ENCODE measurements at regions not wholly inside any gene's neighbourhood (a gene's known extent, or its start where the extent isn't known, plus 50 kb on each side); places are given as distances from the start of the nearest gene placed in this dataset.
A peak's percentile ranks its signal among the peaks of the same experiment; 100 is the strongest.

- no peak for DNase-seq (ENCODE audit: low spot score)
- FAIRE-seq = no peak
Observed at GRCh38 chr1:90781534-90781933, 64.4 kb upstream of the BARHL2 start.

GRCh38 chr1:90780981-90781380 is 63.9 kb upstream of the BARHL2 start:
- no peak for FAIRE-seq
- no peak for DNase-seq (ENCODE audit: low spot score)

- FAIRE-seq (no peak), DNase-seq (ENCODE audit: low spot score) (no peak)
Observed at GRCh38 chr1:90779573-90779972, 62.5 kb upstream of the BARHL2 start.

- FAIRE-seq (no peak), DNase-seq (ENCODE audit: low spot score) (no peak)
Observed at GRCh38 chr1:90778486-90778885, 61.4 kb upstream of the BARHL2 start.

- no peak for FAIRE-seq
- no peak for DNase-seq (ENCODE audit: low spot score)
Observed at GRCh38 chr1:90773812-90774211, 56.7 kb upstream of the BARHL2 start.

- no peak for DNase-seq (ENCODE audit: low spot score)
- no peak for FAIRE-seq
Observed at GRCh38 chr1:90768826-90769225, 51.7 kb upstream of the BARHL2 start.

- no peak for FAIRE-seq
Observed at GRCh38 chr1:90768098-90768497, 51.0 kb upstream of the BARHL2 start.

More at GRCh38 chr1:90768098-90768497, 51.0 kb upstream of the BARHL2 start:
- peak; percentile 14 for DNase-seq (ENCODE audit: low spot score)

Data from RCC 7860 (cell line).